ENCODE measurements at regions not wholly inside any gene's neighbourhood (a gene's known extent, or its start where the extent isn't known, plus 50 kb on each side); places are given as distances from the start of the nearest gene placed in this dataset.

DNA sequence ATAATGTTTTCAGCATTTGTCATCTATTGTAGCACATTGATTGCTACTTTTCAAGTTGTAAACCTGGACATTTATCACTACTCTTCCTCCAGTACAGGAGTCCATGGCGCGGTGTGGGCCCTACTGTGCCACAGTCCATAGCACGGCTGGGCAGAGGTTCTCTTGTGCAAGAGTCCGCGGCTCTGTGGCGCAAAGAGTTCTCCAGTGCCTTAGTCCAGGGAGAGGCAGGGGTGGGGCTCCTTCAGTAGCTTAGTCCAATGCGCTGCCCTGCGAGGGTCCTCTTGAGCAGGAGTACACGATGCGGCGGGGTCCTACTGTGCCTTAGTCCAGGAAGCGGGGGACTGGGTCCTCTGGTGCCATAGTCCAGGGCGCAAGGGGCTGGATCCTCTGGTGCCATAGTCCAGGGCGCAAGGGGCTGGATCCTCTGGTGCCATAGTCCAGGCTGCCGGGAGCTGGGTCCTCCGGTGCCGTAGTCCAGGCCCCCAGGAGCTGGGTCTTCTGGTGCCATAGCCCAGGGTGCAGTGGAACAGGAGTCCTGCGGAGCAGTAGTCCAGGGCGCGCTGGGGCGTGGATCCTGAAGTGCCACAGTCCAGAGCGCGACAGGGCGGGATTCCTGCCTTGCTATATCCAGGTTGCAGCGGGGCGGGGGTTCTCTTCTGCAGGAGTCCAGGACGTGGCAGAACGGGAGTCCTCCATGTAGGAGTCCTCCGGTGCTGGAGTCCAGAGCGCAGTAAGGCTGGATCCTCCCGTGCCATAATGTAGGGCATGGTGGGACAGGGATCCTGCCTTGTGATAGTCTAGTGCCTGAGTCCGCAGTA is 129.3 kb downstream of the CCDC74A start:
- TF ChIP-seq, protein P1, sequence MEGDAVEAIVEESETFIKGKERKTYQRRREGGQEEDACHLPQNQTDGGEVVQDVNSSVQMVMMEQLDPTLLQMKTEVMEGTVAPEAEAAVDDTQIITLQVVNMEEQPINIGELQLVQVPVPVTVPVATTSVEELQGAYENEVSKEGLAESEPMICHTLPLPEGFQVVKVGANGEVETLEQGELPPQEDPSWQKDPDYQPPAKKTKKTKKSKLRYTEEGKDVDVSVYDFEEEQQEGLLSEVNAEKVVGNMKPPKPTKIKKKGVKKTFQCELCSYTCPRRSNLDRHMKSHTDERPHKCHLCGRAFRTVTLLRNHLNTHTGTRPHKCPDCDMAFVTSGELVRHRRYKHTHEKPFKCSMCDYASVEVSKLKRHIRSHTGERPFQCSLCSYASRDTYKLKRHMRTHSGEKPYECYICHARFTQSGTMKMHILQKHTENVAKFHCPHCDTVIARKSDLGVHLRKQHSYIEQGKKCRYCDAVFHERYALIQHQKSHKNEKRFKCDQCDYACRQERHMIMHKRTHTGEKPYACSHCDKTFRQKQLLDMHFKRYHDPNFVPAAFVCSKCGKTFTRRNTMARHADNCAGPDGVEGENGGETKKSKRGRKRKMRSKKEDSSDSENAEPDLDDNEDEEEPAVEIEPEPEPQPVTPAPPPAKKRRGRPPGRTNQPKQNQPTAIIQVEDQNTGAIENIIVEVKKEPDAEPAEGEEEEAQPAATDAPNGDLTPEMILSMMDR (IDR thresholded peaks at IDR 0.05) = no peak
- TF ChIP-seq EP300 (IDR thresholded peaks at IDR 0.05) = no peak
- no peak for TF ChIP-seq POLR2AphosphoS5 (IDR thresholded peaks at IDR 0.05)
